MCF 10A (cell line): ENCODE measurements at regions not wholly inside any gene's neighbourhood (a gene's known extent, or its start where the extent isn't known, plus 50 kb on each side); places are given as distances from the start of the nearest gene placed in this dataset.

ENCODE experiments used
- BruUV-seq: library from RNA; stranded (reverse); fragments of 400-500 nt; replicated peaks from 2 replicates; lab custom pipeline; 2021; lab: Mats Ljungman, UMichigan
- CTCF ChIA-PET: fragments of 300-600 bp; sonication (Branson Sonifier 250); formaldehyde crosslinking; extraction: SDS; loops from one replicate; lab custom pipeline; 2021; ENCODE audit warnings: antibody characterized with exemption, inconsistent platforms; lab: Yijun Ruan, JAX
- POLR2A ChIA-PET: fragments of 300-600, 350-650 bp; sonication (Branson Sonifier 250); formaldehyde crosslinking; extraction: SDS; loops from one replicate; lab custom pipeline; 2020; ENCODE audit warnings: antibody characterized with exemption, inconsistent platforms; lab: Yijun Ruan, JAX
- DNase-seq: peaks from one replicate; pipeline ENCODE4 v3.0.0-alpha.2; 2018; ENCODE audit not compliant: unreplicated experiment
- H3K27ac Mint-ChIP-seq: one replicate; pipeline ENCODE4 v1.8.0; 2022; ENCODE audit warnings: mild to moderate bottlenecking, low read depth, mixed read lengths; ENCODE audit not compliant: unreplicated experiment
- H3K27me3 Mint-ChIP-seq: one replicate; pipeline ENCODE4 v1.8.0; 2022; ENCODE audit warnings: mixed read lengths; ENCODE audit not compliant: insufficient read depth, unreplicated experiment
- H3K36me3 Mint-ChIP-seq: one replicate; pipeline ENCODE4 v1.8.0; 2022; ENCODE audit warnings: mild to moderate bottlenecking, moderate library complexity, mixed read lengths; ENCODE audit not compliant: insufficient read depth, unreplicated experiment
- H3K4me1 Mint-ChIP-seq: one replicate; pipeline ENCODE4 v1.8.0; 2022; ENCODE audit warnings: mixed read lengths; ENCODE audit not compliant: insufficient read depth, unreplicated experiment
- H3K4me3 Mint-ChIP-seq: one replicate; pipeline ENCODE4 v1.8.0; 2022; ENCODE audit warnings: mild to moderate bottlenecking, moderate library complexity, mixed read lengths; ENCODE audit not compliant: unreplicated experiment
- H3K9me3 Mint-ChIP-seq: one replicate; pipeline ENCODE4 v1.8.0; 2022; ENCODE audit warnings: mixed read lengths; ENCODE audit not compliant: unreplicated experiment
- intact Hi-C: fragments of 100-400 bp; cut with micrococcal nuclease; formaldehyde crosslinking; loops from 2 replicates; pipeline ENCODE4 v1.14.1; 2022
- TF ChIP-seq, protein P1 (sequence below): fragments of 200-600 bp; IDR thresholded peaks from one replicate; pipeline ENCODE4 v1.8.0; 2022; ENCODE audit warnings: antibody characterized with exemption, mild to moderate bottlenecking; ENCODE audit not compliant: unreplicated experiment

DNA sequence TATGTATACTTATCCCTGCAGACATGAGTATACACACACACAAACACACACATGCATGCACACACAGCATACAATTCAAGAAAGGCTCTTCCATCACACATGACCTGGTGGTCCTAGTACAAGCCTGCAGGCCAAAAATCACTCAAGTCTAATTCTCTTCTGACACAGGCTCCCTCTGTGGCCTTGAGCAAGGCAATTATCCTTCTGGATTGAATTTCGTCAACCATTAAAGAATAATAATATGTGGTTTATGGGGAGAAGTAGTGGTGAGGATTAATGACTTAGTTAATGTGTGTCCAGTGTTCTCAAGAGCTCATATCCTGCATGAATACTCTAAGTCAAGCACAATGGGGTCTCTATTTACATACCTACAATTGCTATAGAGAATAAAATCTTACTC lies 161.8 kb upstream of the KIAA1217 start:
- no peak for DNase-seq
- H3K36me3 Mint-ChIP-seq = no peaks in the 10 kb centered on the region
- no peak overlapping the region for H3K4me3 Mint-ChIP-seq
- CTCF ChIA-PET = interaction anchor here (1.2 kb wide), 1 partner anchor 732 kb away, joined by 3 read pairs; no protein-coding TSS in a partner anchor
- no peak overlapping the region for H3K27ac Mint-ChIP-seq
- H3K9me3 Mint-ChIP-seq = no peaks in the 10 kb centered on the region
- TF ChIP-seq, protein P1, sequence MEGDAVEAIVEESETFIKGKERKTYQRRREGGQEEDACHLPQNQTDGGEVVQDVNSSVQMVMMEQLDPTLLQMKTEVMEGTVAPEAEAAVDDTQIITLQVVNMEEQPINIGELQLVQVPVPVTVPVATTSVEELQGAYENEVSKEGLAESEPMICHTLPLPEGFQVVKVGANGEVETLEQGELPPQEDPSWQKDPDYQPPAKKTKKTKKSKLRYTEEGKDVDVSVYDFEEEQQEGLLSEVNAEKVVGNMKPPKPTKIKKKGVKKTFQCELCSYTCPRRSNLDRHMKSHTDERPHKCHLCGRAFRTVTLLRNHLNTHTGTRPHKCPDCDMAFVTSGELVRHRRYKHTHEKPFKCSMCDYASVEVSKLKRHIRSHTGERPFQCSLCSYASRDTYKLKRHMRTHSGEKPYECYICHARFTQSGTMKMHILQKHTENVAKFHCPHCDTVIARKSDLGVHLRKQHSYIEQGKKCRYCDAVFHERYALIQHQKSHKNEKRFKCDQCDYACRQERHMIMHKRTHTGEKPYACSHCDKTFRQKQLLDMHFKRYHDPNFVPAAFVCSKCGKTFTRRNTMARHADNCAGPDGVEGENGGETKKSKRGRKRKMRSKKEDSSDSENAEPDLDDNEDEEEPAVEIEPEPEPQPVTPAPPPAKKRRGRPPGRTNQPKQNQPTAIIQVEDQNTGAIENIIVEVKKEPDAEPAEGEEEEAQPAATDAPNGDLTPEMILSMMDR = no peak
- H3K27me3 Mint-ChIP-seq = peaks cover 68% of the 10 kb centered on the region
- no peaks in the 10 kb centered on the region for H3K4me1 Mint-ChIP-seq
- no TSS peak for BruUV-seq
- intact Hi-C loops = loop anchor here (10.0 kb wide), 1 partner anchor 62 kb away; no protein-coding TSS in a partner anchor
- POLR2A ChIA-PET = no interaction called here

DNA sequence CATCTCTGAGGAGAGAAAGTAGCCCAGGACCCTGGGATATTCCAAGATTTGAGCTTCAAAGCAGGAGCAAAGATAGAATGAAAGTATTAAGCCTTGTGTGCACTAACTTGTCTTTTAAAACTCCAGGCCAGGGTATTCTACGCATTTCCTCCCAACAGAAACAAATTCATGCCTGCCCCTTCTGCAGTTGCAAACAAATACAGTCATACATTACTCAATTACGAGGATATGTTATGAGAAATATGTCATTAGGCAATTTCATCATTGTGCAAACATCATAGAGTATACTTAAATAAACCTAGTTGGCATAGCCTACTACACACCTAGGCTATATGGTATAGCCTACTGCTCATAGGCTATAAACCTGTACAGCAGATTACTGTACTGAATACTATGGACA lies 154.5 kb upstream of the KIAA1217 start:
- intact Hi-C loops = no loop called here
- peak; percentile 10 for DNase-seq
- Mint-ChIP-seq H3K4me1 (no peaks in the 10 kb centered on the region), H3K27me3 (peaks cover 64% of the 10 kb centered on the region), H3K4me3 (no peak overlapping the region), H3K27ac (no peak overlapping the region), H3K9me3 (no peaks in the 10 kb centered on the region), H3K36me3 (peaks cover 5% of the 10 kb centered on the region)
- ChIA-PET CTCF (interaction anchor here (0.7 kb wide), 2 partner anchors 32 to 60 kb away, joined by 3 read pairs; no protein-coding TSS in a partner anchor), POLR2A (no interaction called here)
- BruUV-seq = no TSS peak
- TF ChIP-seq, protein P1 = no peak

DNA sequence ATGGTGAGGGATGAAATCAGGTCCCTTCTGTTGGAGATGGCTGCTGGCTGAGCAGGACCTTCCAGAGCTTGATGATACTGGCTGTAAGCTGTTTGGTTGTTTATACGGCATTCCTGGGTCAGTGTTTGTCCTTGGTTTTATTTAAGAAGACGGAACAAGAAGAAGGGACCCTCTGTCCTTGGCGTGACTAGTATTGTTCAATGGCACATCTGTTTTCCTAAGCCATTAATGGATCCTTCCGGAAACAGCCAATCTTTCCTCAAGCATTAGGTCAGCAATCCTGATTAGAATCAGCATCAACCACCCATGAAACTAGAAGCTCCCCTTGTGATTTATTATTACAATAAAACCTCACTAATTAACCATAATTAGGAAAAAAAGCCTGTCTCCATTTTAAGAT lies 128.7 kb upstream of the KIAA1217 start:
- H3K9me3 Mint-ChIP-seq = no peaks in the 10 kb centered on the region
- no peaks in the 10 kb centered on the region for H3K27me3 Mint-ChIP-seq
- BruUV-seq = no TSS peak
- TF ChIP-seq, protein P1 = no peak
- H3K4me1 Mint-ChIP-seq = no peaks in the 10 kb centered on the region
- no peaks in the 10 kb centered on the region for H3K36me3 Mint-ChIP-seq
- ChIA-PET CTCF (interaction anchor here (0.5 kb wide), 1 partner anchor 277 kb away, joined by 4 read pairs; no protein-coding TSS in a partner anchor), POLR2A (no interaction called here)
- H3K27ac Mint-ChIP-seq = no peak overlapping the region
- intact Hi-C loops = no loop called here
- no peak for DNase-seq
- H3K4me3 Mint-ChIP-seq = no peak overlapping the region

DNA sequence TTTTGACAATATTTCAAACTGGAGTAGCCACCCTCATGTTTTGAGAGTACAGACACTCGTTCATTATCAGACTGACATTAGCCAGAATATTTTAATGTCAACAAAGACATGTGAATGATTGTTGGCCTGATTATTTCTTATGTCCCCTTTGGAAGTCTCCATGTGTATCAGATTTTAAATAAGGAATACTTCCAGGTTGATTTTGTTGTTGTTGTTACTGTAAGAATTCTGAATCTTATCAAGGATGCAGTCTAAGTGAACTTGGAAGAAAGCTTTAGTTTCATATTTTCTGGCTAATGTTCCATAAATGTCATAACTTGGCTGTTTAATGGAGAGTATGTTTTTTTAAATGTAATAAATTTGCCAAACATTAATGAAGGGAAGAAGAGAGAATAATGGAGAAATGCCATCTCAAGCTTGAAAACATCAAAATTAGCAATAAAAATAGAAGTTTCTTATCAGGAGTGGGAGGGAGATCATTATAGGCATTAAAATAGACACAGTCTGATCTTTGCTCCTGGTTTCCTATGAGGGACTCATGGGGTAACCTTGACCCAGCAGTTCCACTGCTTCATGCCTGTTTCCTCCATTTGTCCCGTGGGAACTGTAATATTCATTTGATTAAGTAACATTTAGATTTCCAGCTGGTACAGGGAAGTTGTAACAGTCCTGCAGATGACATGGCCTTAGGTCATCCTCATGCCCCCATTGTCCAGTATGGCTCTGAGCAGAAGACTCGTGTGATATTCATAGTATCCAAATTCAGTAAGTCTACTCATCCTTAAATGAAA lies 122.4 kb upstream of the KIAA1217 start:
- BruUV-seq = no TSS peak
- Mint-ChIP-seq H3K36me3 (no peaks in the 10 kb centered on the region), H3K27me3 (peaks cover 2% of the 10 kb centered on the region), H3K4me1 (no peaks in the 10 kb centered on the region), H3K27ac (no peak overlapping the region), H3K9me3 (no peaks in the 10 kb centered on the region), H3K4me3 (no peak overlapping the region)
- ChIA-PET CTCF (interaction anchor here (0.6 to 0.7 kb wide), 2 partner anchors 418 to 927 kb away, joined by 3 read pairs; no protein-coding TSS in a partner anchor), POLR2A (interaction anchor here (0.7 kb wide), 1 partner anchor 447 kb away, joined by 3 read pairs; no protein-coding TSS in a partner anchor)
- TF ChIP-seq, protein P1 = no peak
- intact Hi-C loops = no loop called here
- no peak for DNase-seq
